ENCODE measurements at regions not wholly inside any gene's neighbourhood (a gene's known extent, or its start where the extent isn't known, plus 50 kb on each side); places are given as distances from the start of the nearest gene placed in this dataset.

- no peak for DNase-seq
These were observed 60.2 kb upstream of the NAA20 start for GRCh38 chr20:19956976-19957375.

- DNase-seq: no peak
These were observed 58.9 kb upstream of the NAA20 start for GRCh38 chr20:19958219-19958618.

- no peak for DNase-seq
These were observed 58.2 kb upstream of the NAA20 start for GRCh38 chr20:19958928-19959327.

GRCh38 chr20:19960745-19961144, 56.4 kb upstream of the NAA20 start:
- no peak for DNase-seq

GRCh38 chr20:19961293-19961692, 55.9 kb upstream of the NAA20 start:
- DNase-seq: no peak

- DNase-seq: no peak
These were observed 54.2 kb upstream of the NAA20 start for GRCh38 chr20:19962958-19963357.

GRCh38 chr20:19964289-19965265, 52.6 kb upstream of the NAA20 start:
- DNase-seq: no peak

GRCh38 chr20:19966840-19967239, 50.3 kb upstream of the NAA20 start:
- DNase-seq: peak; percentile 81 to 96
